Esophagus squamous epithelium (tissue), 5 donors: ENCODE measurements at regions not wholly inside any gene's neighbourhood (a gene's known extent, or its start where the extent isn't known, plus 50 kb on each side); places are given as distances from the start of the nearest gene placed in this dataset.
A peak's percentile ranks its signal among the peaks of the same experiment; 100 is the strongest.

Experiments
- DNase-seq: peaks from one replicate; lab custom pipeline; 2025; lab: John Stamatoyannopoulos, UW
- H3K27ac ChIP-seq, 4 donors: fragments of 200-600 bp; sonication (generic); one replicate each; pipeline ENCODE4 v1.5.1; 2016 to 2019; ENCODE audit warnings: mild to moderate bottlenecking in 1 of 4
- H3K27me3 ChIP-seq, 4 donors: fragments of 200-600 bp; sonication (generic); 1 replicate in 3 of 4; 2 replicates in 1 of 4; pipeline versions ENCODE4 v1.5.1 to v1.6.0; 2017 to 2021; ENCODE audit warnings: antibody characterized with exemption in 1 of 4
- H3K36me3 ChIP-seq, 3 donors: fragments of 200-600 bp; sonication (generic); one replicate each; pipeline ENCODE4 v1.5.1; 2016 to 2019
- H3K4me1 ChIP-seq, 3 donors: fragments of 200-600 bp; sonication (generic); one replicate each; pipeline ENCODE4 v1.5.1; 2017 to 2019
- H3K4me3 ChIP-seq, 4 donors: fragments of 200-600 bp; sonication (generic); 1 replicate in 3 of 4; 2 replicates in 1 of 4; pipeline ENCODE4 v1.5.1; 2016 to 2019; ENCODE audit warnings: mild to moderate bottlenecking in 2 of 4, moderate library complexity in 1 of 4
- H3K9me3 ChIP-seq, 3 donors: fragments of 200-600 bp; sonication (generic); one replicate each; pipeline ENCODE4 v1.5.1; 2016 to 2019
- CTCF ChIP-seq, 6 experiments: fragments of 450-650 bp in 4 of 6; fragments of 200-600 bp in 2 of 6; sonication (generic) in 2 of 6; IDR thresholded peaks; one replicate each; pipeline ENCODE4 v1.5.1; 2016 to 2019; ENCODE audit warnings: antibody characterized with exemption in 6 of 6, mild to moderate bottlenecking in 4 of 6, moderate library complexity in 4 of 6
- POLR2A ChIP-seq, 4 donors: fragments of 450-650 bp; IDR thresholded peaks; one replicate each; pipeline ENCODE4 v1.6.1; 2017; ENCODE audit warnings: antibody characterized with exemption in 4 of 4, mild to moderate bottlenecking in 4 of 4, moderate library complexity in 3 of 4
- WGBS, 2 donors: methylation state at CpG; one replicate each; pipeline ENCODE4 v1.1.5; 2018; 5-methylcytosine and 5-hydroxymethylcytosine counted together
- intact Hi-C: fragments of 100-400 bp; cut with DNase I; formaldehyde crosslinking; loops from one replicate; pipeline ENCODE4 v1.15.0; 2022
- donor health status: DM: yes; HTN: yes; CAD: no.

GRCh38 chr2:239881031-239881471 lies 144.1 kb downstream of the NDUFA10 start:
- 72 to 74% methylated on average over 8 of the region's 10 CpGs for WGBS, 2 donors
- intact Hi-C loops, result no loop called here
- H3K27ac ChIP-seq, result peak overlapping the region in 1 of 4 donors; percentile 51

GRCh38 chr2:239880396-239880795 lies 144.7 kb downstream of the NDUFA10 start:
- DNase-seq, result no peak
- 75 to 87% methylated on average over 2 to 3 of the region's 3 CpGs for WGBS, 2 donors
- Histone ChIP-seq H3K27ac (no peak overlapping the region), H3K27me3 (peaks cover 0 to 18% (median 0%) of the 10 kb centered on the region in 4 donors), H3K4me1 (peaks cover 4 to 18% (median 6%) of the 10 kb centered on the region in 3 donors), H3K4me3 (no peak overlapping the region), H3K36me3 (no peaks in the 10 kb centered on the region), H3K9me3 (peaks cover 0 to 17% (median 17%) of the 10 kb centered on the region in 3 donors)
- TF ChIP-seq CTCF (IDR thresholded peaks at IDR 0.05) (no peak), POLR2A (IDR thresholded peaks at IDR 0.05) (no peak)
- intact Hi-C loops, result no loop called here

More at GRCh38 chr2:239881031-239881471, 144.1 kb downstream of the NDUFA10 start:
- Histone ChIP-seq H3K4me3 (no peak overlapping the region), H3K36me3 (no peaks in the 10 kb centered on the region), H3K9me3 (peaks cover 0 to 24% (median 22%) of the 10 kb centered on the region in 3 donors), H3K27me3 (peaks cover 0 to 11% (median 0%) of the 10 kb centered on the region in 4 donors), H3K4me1 (peaks cover 4 to 18% (median 6%) of the 10 kb centered on the region in 3 donors)
- TF ChIP-seq POLR2A (IDR thresholded peaks at IDR 0.05), result no peak
- no peak for TF ChIP-seq CTCF (IDR thresholded peaks at IDR 0.05)
- no peak for DNase-seq

GRCh38 chr2:239879423-239880084 lies 145.6 kb downstream of the NDUFA10 start:
- Histone ChIP-seq H3K27ac (no peak overlapping the region), H3K9me3 (peaks cover 0 to 10% (median 9%) of the 10 kb centered on the region in 3 donors), H3K4me3 (no peak overlapping the region), H3K27me3 (peaks cover 0 to 26% (median 0%) of the 10 kb centered on the region in 4 donors), H3K36me3 (no peaks in the 10 kb centered on the region), H3K4me1 (peaks cover 4 to 18% (median 6%) of the 10 kb centered on the region in 3 donors)
- no peak for DNase-seq
- 76 to 80% methylated on average over 10 to 11 of the region's 11 CpGs for WGBS, 2 donors
- TF ChIP-seq POLR2A (IDR thresholded peaks at IDR 0.05), result no peak
- TF ChIP-seq CTCF (IDR thresholded peaks at IDR 0.05), result no peak
- intact Hi-C loops, result no loop called here

- peaks cover 0 to 32% (median 0%) of the 10 kb centered on the region in 4 donors for H3K27me3 ChIP-seq
- no peaks in the 10 kb centered on the region for H3K36me3 ChIP-seq
- peaks cover 0 to under 1% (median under 1%) of the 10 kb centered on the region in 3 donors for H3K9me3 ChIP-seq
- no peak overlapping the region for H3K27ac ChIP-seq
- H3K4me1 ChIP-seq, result peaks cover 4 to 18% (median 6%) of the 10 kb centered on the region in 3 donors
- 86 to 88% methylated on average over 2 to 5 of the region's 5 CpGs for WGBS, 2 donors
- intact Hi-C loops, result no loop called here
- H3K4me3 ChIP-seq, result no peak overlapping the region
- TF ChIP-seq POLR2A (IDR thresholded peaks at IDR 0.05) (no peak), CTCF (IDR thresholded peaks at IDR 0.05) (no peak)
- DNase-seq, result no peak
These were observed 146.5 kb downstream of the NDUFA10 start for GRCh38 chr2:239878686-239879085.

- 79 to 85% methylated on average over 5 of the region's 5 CpGs for WGBS, 2 donors
- Histone ChIP-seq H3K27me3 (peaks cover 0 to 30% (median 0%) of the 10 kb centered on the region in 4 donors), H3K27ac (no peak overlapping the region), H3K4me3 (no peak overlapping the region), H3K4me1 (peaks cover 2 to 12% (median 3%) of the 10 kb centered on the region in 3 donors), H3K9me3 (no peaks in the 10 kb centered on the region), H3K36me3 (no peaks in the 10 kb centered on the region)
- intact Hi-C loops, result no loop called here
- TF ChIP-seq CTCF (IDR thresholded peaks at IDR 0.05) (no peak), POLR2A (IDR thresholded peaks at IDR 0.05) (no peak)
- DNase-seq, result no peak
These were observed 148.2 kb downstream of the NDUFA10 start for GRCh38 chr2:239876948-239877289.
